ENCODE measurements at regions not wholly inside any gene's neighbourhood (a gene's known extent, or its start where the extent isn't known, plus 50 kb on each side); places are given as distances from the start of the nearest gene placed in this dataset.
"Not testable (repeated sequence)": the region's sequence is repeated elsewhere in the genome, so short reads cannot be mapped to it uniquely, and the experiment has no call there.

DNA sequence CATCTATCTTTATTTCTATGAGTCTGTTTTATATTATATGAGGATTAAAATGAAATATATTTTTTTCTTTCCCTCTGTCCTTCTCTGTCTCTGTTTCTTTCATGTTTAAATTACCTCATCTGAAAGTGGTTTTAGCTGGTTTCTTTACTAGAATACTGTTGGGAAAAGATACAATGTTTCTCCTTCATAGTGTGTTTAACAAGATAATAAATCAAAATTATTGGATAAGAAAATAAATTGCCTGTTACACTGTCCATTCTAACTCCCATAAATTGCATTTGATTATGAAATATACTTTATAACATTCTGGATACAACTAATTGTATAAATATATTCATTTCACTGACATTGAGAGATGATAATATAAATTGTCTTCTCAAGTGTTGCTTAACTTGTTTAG, 1168.0 kb downstream of the PLA2G4A start:
- H3K27ac Mint-ChIP-seq = no peak overlapping the region
- CTCF ChIA-PET = no interaction called here
- H3K4me3 Mint-ChIP-seq = no peak overlapping the region
- H3K27me3 Mint-ChIP-seq = no peaks in the 10 kb centered on the region
- TF ChIP-seq, protein P1, sequence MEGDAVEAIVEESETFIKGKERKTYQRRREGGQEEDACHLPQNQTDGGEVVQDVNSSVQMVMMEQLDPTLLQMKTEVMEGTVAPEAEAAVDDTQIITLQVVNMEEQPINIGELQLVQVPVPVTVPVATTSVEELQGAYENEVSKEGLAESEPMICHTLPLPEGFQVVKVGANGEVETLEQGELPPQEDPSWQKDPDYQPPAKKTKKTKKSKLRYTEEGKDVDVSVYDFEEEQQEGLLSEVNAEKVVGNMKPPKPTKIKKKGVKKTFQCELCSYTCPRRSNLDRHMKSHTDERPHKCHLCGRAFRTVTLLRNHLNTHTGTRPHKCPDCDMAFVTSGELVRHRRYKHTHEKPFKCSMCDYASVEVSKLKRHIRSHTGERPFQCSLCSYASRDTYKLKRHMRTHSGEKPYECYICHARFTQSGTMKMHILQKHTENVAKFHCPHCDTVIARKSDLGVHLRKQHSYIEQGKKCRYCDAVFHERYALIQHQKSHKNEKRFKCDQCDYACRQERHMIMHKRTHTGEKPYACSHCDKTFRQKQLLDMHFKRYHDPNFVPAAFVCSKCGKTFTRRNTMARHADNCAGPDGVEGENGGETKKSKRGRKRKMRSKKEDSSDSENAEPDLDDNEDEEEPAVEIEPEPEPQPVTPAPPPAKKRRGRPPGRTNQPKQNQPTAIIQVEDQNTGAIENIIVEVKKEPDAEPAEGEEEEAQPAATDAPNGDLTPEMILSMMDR (IDR thresholded peaks at IDR 0.05) = no peak
- ATAC-seq (ENCODE audit: low read depth) (no peak), DNase-seq (no peak)
- POLR2A ChIA-PET = no interaction called here
- peaks cover 2% of the 10 kb centered on the region for H3K9me3 Mint-ChIP-seq
- H3K36me3 Mint-ChIP-seq (ENCODE audit: low read depth) = no peaks in the 10 kb centered on the region
- intact Hi-C loops (cut with micrococcal nuclease) = no loop called here
- no peaks in the 10 kb centered on the region for H3K4me1 Mint-ChIP-seq

DNA sequence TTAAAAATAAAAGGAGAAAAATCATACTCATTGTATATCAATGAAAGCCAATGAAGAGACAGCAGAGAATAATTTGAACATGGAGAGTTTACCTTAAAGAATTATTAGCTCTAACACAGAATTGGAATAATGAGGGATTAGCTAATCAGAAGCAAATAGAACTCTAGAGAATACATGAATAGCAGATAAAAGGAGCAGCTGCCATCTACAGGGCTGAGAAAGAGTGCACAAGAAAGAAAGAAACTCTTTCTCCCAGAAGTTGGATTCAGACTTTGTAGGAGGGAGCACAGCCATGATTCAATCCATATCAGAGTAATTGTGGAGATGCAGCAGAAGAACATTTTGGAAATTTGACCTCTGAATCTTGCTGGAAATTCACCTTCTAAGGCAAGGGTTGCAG, 1171.2 kb downstream of the PLA2G4A start:
- Mint-ChIP-seq H3K4me3 (no peak overlapping the region), H3K27ac (no peak overlapping the region), H3K4me1 (no peaks in the 10 kb centered on the region), H3K9me3 (peaks cover 2% of the 10 kb centered on the region), H3K27me3 (no peaks in the 10 kb centered on the region), H3K36me3 (ENCODE audit: low read depth) (no peaks in the 10 kb centered on the region)
- TF ChIP-seq, protein P1 (IDR thresholded peaks at IDR 0.05) = no peak
- intact Hi-C loops (cut with micrococcal nuclease) = no loop called here
- DNase-seq (no peak), ATAC-seq (ENCODE audit: low read depth) (no peak)
- ChIA-PET CTCF (no interaction called here), POLR2A (no interaction called here)

DNA sequence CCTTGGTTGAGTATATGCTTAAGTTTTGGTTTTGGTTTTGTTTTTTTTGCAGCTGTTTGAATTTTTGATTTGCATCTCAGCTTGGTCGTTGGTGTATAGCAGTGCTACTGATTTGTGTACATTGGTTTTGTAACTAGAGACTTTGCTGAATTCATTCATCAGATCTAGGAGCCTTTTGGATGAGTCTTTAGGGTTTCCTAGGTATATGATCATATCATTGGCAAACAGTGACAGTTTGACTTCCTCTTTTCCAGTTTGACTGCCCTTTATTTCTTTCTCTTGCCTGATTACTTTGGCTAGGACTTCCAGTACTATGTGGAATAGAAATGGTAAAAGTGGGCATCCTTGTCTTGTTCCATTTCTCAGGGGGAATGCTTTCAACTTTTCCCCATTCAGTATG, 1174.9 kb downstream of the PLA2G4A start:
- intact Hi-C loops (cut with micrococcal nuclease); H3K27ac Mint-ChIP-seq; CTCF ChIA-PET; H3K9me3 Mint-ChIP-seq; H3K27me3 Mint-ChIP-seq; H3K4me1 Mint-ChIP-seq; DNase-seq; ATAC-seq (ENCODE audit: low read depth); H3K36me3 Mint-ChIP-seq (ENCODE audit: low read depth); POLR2A ChIA-PET; H3K4me3 Mint-ChIP-seq: not testable (repeated sequence)

DNA sequence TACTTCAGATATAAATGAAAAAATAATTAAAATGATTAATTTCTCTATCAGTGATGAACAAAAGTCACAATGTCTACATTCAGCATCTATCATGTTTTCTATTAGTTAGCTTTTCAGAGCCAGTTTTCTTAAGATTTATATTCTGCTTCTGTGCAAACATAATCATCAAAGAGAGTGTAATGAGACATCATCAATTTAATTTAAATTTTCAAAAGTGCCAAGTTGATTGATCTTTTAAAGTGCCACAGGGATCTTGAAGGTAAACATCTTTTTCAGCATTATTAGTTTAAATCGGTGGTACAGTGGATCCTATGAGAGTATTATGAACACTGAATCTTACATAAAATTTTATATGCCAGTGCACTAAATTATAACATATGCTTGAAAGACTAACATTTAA, 1176.1 kb downstream of the PLA2G4A start:
- Mint-ChIP-seq H3K4me3 (no peak overlapping the region), H3K4me1 (no peaks in the 10 kb centered on the region), H3K9me3 (peaks cover 2% of the 10 kb centered on the region), H3K27me3 (no peaks in the 10 kb centered on the region), H3K27ac (no peak overlapping the region), H3K36me3 (ENCODE audit: low read depth) (no peaks in the 10 kb centered on the region)
- ChIA-PET CTCF (no interaction called here), POLR2A (no interaction called here)
- TF ChIP-seq, protein P1 (IDR thresholded peaks at IDR 0.05) = no peak
- DNase-seq = no peak
- no peak for ATAC-seq (ENCODE audit: low read depth)
- intact Hi-C loops (cut with micrococcal nuclease) = no loop called here

DNA sequence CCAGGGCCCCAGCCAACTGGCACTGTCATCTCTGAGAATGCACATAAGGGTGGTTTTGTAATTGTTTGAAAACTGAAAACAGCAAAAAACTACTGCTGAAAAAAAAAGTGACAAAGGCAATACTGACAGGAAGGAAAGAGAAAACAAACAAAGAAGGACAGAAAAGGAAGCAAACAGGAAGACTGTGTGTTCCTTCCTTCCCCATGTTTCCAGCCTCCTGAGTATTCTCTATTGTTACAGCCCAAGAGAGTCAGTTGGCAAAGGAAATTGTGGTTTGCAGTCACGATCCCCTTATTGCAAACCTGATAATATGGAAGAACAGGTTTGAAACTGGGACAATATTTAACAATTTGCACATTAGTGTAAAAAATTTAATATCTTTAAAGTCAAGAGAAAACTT, 1177.6 kb downstream of the PLA2G4A start:
- ATAC-seq (ENCODE audit: low read depth) (no peak), DNase-seq (no peak)
- TF ChIP-seq, protein P1 (IDR thresholded peaks at IDR 0.05) = no peak
- Mint-ChIP-seq H3K27me3 (no peaks in the 10 kb centered on the region), H3K27ac (no peak overlapping the region), H3K9me3 (peaks cover 2% of the 10 kb centered on the region), H3K4me3 (no peak overlapping the region), H3K36me3 (ENCODE audit: low read depth) (no peaks in the 10 kb centered on the region), H3K4me1 (no peaks in the 10 kb centered on the region)
- POLR2A ChIA-PET = no interaction called here
- intact Hi-C loops (cut with micrococcal nuclease) = no loop called here
- CTCF ChIA-PET = no interaction called here

DNA sequence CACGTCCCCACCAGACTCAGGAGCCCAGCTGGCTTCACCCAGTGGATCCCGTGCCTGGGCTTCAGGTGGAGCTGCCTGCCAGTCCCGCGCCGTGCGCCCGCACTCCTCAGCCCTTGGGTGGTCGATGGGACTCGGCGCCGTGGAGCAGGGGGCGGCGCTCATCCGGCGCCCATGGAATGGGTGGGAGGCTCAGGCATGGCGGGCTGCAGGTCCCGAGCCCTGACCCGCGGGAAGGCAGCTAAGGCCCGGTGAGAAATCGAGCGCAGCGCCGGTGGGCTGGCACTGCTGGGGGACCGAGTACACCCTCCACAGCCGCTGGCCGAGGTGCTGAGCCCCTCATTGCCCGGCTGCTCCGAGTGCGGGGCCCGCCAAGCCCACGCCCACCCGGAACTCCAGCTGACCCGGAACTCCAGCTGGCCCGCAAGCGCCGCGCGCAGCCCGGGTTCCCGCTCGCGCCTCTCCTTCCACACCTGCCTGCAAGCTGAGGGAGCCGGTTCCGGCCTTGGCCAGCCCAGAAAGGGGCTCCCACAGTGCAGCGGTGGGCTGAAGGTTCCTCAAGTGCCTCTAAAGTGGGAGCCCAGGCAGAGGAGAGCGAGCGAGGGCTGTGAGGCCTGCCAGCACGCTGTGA, 1184.6 kb downstream of the PLA2G4A start:
- POLR2A ChIA-PET; ATAC-seq (ENCODE audit: low read depth); H3K27ac Mint-ChIP-seq; H3K4me3 Mint-ChIP-seq; DNase-seq; CTCF ChIA-PET; intact Hi-C loops (cut with micrococcal nuclease); H3K36me3 Mint-ChIP-seq (ENCODE audit: low read depth); H3K4me1 Mint-ChIP-seq; H3K9me3 Mint-ChIP-seq; H3K27me3 Mint-ChIP-seq: not testable (repeated sequence)

Data from activated B cell treated with CpG ODN at 0.5 μM for 24 hours (primary cell).